ENCODE measurements at regions not wholly inside any gene's neighbourhood (a gene's known extent, or its start where the extent isn't known, plus 50 kb on each side); places are given as distances from the start of the nearest gene placed in this dataset.

DNA sequence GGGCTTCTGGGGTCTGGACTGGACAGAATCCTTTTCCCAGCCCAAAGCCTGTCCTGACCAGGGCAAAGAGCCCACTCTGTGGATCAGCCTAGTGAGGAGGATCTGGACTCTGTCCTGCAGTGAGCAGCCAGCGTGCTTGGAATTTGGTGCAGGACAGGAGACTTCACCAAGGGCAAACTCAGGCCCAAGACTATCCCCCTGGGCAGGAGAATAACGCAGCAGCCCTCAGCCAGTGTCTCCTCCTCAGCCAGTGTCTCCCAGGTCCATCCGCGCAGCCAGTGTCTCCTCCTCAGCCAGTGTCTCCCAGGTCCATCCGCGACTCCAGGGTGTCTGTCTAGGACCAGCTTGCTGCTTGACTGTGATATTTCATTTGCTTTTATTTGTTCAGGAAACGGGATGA lies 1334.0 kb downstream of the TBC1D22A start:
- DNase-seq = no peak

DNA sequence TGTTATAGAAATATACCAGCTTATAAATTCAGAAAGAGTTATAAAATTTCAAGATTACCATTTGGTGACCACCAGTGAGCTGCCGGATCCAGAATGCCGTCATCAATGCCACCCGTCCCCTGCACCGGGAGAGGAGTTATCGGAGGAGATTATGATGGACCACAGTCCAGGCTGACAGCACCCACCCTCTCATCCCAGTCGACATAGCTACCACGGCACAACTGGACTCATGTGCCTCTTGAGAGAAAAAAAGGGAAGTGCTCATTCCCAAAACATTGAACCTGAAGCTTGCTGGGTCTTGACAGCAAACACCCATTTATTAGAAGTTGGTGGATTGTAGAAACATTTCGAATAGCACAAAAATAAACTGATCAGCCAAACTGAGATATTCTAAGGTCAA lies 1331.5 kb downstream of the TBC1D22A start:
- no peak for DNase-seq

DNA sequence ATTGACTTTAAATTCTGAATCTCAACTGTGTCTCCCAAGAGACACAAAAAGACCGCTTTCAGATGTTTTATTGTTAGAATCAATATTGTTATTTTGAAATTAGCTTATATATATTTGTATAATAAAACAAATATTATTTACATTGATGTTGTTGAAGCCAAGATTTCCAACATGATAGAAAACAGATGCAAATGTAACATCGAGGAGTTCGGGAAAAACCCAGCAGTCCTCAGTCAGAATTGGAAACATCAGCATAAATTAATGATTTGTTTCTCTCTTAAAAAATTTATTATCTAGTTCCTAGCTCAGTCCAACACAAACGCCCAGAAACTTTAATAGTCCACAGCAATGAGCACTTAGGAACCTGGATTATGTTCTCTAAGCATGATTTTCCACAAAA lies 1330.4 kb downstream of the TBC1D22A start:
- DNase-seq = no peak

DNA sequence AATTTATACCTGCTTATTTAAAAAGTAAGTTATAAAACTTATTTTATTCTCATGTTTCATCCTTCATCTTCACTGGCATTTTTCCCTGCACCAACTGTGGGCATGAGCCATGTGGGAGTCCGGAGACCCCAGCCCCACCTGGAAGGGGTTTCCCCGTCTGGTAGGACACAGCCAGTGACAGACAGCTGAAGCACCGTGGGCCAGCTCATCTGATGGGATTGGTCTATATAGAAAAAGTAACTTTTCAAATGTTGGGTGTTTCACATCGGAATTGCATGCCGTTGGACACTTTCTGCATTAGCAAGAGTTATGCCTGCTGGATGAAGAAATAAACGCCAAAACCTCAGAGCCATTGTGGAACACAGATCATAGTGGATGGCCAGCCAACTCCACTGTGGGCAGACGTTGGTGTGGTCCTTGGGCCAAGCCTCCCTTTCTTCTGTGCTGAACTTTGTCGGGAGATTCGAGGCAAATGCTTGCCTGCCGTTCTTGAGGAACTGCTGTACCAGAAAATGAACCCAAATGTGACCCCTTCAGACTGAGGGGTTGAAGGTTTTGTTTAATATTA lies 1329.3 kb downstream of the TBC1D22A start:
- no peak for DNase-seq

DNA sequence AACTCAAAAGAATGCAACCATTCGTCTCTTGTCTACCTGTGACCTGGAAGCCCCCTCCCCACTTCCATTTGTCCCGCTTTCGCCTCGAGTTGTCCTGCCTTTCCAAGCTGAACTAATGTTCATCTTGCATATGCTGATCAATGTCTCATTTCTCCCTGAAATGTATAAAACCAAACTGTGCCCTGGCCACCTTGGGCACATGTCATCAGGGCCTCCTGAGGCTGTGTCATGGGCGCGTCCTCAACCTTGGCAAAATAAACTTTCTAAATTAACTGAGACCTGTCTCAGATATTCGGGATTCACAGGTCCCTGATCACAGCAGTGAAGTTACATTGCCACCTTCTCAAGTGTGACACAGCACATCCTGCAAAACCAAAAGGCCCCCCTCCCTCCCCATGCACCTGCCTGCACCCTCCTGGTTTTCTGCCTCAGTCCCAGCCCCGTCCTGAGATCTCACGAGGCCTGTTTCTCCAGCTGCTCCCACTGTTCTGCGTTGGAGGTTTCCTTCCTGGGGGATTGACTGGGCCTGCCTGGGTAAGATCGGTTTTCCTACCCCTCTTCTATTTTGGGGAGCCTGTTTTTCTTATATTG lies 1328.7 kb downstream of the TBC1D22A start:
- DNase-seq = no peak

DNA sequence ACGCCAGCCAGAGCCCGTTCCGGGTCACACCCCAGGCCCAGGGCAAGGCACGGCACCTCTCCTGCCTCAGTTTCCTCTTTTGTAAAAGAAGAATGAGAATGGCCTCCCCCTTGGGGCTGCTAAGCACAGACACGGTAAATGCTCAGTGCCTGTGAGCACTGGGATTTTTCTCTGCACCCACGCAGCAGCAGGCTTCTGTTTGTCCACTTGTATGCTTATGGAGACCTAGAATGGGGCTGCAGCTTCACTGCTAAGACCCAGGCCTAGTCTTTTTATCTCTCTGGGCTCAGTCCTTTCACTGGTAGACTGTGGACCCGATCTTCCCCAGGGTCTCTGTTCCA lies 1327.9 kb downstream of the TBC1D22A start:
- DNase-seq = no peak

DNA sequence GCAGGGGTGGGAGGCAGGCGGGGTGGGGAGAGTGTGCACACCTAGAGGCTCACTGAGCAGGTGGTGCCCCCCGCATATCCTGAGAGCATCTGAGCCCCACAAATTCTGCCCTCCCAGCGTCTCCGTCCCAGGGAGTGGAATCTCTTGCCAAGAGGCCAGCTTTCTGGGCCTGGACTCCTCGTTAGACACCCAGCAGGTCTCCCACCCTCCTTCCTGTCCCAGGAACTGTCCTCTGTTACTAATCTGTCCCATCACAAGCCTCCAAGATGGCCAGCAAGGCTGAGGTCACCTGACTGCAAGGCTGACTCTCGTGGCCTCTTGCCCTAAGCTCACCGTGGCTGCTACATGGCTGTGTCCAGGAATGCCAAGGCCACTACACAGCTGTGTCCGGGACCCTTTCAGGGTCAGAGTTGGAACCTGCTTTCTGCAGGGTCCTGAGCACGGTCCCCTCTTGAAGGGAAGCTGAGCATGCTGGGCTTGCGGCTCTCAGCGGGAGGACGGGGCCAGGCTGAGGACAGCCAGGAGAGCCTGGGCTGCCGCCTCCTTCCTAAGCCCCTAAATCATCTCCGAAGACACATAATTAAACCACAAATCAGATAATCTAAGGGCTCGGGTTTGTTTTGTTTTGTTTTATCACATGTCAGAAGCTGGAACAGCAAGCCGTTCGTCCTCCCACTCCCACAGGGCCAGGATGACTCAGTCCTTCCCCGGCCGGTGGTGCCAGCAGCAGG lies 1327.3 kb downstream of the TBC1D22A start:
- no peak for DNase-seq

DNA sequence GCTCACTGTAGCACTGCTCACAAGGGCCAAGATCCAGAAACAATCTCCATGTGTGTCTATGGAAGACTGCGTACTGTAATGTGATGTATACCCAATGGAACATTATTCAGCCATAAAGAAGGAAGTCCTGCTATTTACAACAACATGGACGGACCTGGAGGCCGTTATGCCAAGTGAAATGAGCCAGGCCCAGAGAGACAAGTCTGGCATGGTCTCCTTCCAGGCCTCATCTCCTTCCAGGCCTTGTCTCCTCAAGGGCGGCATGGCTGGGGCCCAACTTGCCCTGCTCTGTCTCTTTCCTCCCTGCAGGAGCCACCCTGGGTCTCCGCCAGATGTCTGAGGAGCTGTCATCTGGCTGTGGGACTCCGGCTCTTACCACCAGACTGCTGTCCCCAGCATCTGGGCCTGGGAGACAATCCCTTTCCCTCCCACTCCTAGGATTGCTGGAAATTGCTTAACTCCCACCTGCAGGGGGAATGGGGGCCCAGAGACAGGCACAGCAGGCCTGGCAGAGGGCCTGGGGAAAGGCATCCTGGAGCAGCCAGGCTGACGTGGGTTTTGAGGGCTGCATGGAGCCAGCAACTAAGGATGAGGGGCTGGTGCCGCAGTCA lies 1326.6 kb downstream of the TBC1D22A start:
- no peak for DNase-seq

DNA sequence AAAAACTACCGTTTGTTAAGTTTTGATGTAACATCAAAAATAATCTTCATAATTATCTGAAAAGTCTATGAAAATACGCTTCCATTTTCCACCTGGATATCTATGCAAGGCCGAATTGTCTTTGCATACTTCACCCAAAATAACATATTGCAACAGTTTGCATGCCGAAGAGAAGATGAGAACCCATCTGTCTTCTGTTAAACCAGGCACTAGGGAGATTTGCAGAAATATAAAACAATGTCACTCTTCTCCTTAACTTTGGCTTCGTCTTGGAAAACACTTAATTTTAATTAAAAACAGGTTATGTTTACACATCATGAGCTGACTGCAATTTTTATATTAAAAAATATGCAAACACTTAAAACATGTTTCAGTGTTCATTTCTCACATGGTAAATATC lies 1325.8 kb downstream of the TBC1D22A start:
- no peak for DNase-seq

DNA sequence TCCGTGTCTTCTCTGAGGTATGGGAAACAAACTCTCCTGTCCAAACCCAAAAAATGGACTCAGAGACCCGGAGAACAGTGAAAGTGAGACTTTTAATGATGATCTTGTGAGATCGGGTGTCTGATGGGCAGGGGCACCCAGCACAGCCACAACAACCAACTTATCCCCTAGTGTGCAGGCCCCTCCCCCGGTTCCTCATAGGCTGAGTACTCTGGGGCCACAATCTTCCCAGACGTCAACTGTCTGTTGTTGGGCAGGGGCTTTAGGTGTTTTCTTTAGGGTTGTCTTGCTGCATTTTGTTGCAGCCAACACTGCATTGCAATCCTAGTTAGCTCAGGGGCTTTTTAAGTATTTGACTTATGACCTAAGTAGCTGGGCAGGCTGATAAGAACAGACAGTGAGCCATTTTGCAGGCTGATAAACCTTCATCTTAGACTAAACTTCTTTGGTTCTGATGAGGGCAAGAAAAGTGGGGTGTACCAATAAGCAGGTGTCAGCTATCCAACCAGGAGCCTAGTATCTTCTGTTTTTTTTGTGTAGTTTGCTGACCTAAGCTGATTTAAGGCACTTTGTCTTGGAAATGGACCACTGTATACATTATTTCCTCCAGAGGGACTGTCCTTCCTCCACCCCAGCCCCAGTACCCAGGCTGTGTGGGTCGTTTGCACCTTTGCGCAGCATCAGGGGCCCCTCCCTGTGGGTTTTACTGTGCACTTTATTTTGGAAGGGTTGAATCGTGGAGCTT lies 1323.6 kb downstream of the TBC1D22A start:
- DNase-seq = no peak

DNA sequence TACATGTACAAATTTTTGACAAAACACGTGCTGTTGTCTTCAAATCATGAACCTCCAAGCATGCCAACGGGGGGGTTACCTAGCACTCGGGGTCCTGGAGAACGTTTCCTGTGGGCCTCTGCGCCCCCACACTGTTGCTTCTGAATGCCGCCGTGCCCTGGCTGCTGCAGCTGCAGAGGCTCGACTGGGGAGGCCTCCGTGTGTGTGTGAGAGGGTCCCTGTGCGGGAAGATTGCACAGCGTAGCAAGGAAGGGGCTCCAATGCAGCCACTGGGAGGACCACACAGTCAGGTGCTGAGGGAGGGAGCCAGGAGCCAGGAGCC lies 1322.2 kb downstream of the TBC1D22A start:
- DNase-seq = no peak

DNA sequence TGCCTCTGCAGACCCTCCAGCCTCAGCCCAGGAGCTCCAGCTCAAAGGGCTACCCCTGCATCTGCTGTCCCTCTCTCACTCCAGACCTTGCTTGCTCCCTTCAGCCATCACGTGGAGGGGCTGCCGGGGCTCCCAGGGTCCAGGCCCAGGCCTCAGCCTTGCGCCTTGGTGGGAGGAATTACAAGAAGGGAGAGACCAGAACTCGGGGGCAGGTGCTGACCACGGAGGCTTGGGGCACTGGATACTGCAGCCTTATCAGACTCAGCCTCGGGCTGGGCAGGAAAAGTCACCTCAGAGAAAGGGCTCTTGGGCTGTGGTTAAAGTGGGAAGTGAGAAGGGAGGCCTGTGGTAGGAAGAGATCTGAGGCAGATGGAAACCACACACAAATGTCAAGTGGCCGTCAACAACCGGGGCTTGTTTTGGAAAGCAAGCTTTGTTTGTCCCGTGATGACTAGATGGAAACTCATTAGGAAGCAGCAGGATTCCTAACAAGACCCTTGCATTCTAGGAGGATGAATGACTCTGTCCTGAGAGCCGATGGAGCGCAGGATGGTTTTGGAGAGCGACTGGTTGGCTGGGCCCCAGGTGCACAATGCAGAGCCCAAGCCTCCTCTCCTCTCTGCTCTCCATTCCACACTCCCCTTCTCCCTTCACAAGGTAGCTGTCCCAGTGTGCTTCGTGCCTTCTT lies 1321.7 kb downstream of the TBC1D22A start:
- DNase-seq = no peak

DNA sequence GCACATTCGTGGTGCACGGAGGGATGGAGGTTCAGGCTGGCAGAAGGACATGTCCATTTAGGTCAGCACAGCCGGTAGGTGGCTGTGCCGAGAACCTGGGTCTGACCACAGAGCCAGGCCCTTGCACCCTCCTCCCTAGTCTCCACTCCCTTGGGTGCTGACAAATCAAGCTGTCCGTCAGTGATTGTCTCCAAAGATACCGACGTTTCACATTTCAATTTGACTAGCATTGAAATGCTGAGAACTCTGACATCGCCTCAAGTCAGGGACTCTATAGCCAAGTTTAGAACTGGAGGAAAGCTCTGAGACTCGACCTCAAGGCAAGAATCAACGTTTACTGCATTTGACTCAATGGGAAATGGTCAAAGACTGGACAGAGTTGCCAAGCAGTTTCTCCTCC lies 1321.1 kb downstream of the TBC1D22A start:
- no peak for DNase-seq

DNA sequence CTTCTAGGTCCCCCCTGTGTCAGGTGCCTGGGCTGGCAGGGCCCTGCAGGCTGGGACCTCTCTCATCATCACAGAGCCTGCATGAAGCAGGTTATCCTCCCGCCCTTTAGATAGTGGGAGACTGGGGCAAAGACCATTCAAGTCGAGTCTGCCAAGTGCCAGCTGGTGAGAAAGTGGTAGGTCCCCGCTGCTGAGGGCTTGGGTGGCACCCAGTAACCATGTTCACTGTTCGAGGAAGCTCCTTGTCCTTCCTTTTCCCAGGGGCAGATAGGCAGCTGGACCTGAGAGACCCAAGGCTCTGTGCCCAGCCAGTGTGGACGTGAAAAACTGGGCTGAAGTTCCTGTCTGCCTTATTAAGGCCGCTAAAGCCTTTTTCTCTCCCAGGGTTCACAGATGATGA lies 1319.8 kb downstream of the TBC1D22A start:
- DNase-seq = no peak

DNA sequence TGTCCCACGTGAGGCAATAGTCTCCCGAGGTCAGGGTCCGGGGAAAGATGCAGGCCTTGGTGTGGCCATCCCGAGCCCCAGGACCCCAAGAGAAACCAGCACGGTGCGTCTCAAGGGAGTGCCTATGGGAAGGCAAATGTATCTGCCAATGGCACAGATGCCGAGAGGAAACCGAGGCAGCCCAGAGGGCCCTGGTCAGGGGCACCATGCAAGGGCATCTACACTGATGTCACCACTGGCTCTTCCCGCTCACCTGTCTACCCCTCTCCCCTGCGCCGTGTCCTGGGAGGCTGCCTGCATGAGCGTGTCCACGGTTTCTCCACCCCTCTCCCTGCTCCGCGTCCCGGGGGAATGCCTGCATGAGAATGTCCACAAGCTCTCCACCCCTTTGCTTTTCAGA lies 1318.8 kb downstream of the TBC1D22A start:
- DNase-seq = no peak

DNA sequence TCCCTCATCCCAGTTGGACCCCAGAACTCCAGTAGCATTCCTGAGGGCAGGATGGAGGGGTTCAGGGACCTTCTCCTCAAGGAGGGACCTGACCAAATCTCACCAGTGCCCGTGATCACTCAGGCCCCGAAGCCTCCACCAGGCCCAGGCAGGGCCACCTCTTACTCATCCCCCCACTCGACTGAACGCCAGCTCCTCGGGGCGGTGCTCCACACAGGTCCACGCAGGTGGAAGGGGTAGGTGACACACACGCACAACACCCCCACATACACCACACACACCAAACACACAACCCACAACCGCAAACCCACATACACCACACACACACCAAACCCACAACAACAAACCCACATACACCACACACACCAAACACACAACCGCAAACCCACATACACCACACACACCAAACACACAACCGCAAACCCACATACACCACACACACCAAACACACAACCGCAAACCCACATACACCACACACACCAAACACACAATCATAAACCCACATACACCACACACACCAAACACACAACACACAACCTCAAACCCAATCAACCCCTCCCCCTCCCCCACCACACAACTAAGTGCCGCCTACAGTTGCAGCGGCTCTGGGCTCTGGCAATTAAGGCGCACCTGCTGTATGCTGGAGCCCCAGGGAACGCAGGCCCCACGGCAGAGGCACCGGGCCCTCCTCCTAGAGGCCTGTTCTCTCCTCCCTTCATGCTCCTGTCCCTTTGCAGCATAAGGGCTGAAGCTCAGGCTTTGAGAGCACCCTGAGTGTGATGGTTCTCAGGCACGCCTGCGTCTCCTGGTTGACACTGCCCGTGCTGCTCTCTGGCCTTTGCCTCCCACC lies 1318.1 kb downstream of the TBC1D22A start:
- DNase-seq = no peak

DNA sequence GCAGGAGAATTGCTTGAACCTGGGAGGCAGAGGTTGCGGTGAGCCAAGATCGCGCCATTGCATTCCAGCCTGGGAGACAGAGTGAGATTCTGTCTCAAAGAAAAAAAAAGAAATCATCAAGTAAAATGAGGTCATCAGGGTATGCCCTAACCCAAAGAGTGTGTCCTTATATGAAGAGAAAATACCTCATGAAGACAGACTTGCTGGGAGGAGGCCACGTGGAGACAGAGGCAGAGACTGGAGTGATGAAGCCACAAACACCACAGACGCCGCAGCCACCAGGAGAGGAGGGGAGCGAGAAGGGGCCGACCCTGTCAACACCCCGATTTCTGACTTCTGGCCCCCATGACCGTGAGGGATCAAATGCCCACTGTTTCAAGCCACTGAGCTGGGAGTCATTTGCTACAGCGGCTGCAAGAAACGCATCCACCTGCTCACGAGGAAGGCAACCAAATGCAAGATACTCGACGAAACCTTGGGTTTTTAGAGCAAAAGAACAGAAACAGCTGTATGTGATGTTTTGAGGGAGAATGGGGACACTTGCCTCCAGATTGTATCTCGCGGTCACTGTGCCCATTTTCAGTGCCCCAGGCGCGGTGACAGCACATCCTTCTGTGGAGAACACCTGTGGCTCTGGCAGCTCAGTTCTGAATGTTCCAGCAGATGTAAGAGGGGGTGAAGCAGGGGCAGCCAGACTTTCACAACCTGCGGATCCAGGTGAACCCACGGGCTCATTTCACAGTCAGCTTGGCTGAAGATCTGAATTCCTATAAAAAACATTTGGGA lies 1317.2 kb downstream of the TBC1D22A start:
- no peak for DNase-seq

DNA sequence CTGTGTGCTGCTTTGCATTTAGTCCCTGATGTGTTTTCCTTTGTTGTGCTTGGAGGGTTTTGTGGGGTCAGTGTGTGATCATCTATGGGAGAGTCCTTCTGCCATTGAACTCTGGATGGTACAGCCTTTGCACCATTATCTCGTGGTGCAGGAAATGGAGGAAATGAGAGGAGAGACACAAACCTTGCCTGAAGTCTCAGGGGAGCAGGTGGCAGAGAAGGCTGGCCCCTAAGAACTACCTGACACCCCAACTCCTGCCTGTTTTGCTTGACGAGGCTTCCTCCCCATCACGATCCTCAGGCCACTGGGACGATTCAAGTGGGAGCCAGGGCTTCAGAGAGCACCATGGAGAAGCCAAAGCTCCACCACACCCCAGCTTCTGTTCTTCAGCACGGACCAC lies 1316.4 kb downstream of the TBC1D22A start:
- DNase-seq = no peak

DNA sequence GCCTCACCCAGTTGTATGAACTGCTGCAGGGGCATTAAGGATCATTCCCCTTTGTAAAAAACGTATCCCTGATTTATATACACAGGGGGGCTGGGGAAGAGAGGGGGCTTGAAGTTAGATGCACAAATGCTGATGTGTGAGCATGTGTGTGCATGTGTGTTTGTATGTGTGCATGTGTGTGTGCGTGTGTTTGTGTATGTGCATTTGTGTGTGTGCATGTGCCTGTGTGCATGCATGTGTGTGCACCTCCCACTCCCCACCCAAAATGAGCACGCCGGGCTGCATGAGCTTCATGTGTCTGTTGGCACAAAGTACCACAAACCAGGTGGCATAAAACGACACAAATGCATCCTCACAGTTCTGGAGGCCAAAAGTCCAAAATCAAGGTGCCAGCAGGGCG lies 1315.2 kb downstream of the TBC1D22A start:
- no peak for DNase-seq

DNA sequence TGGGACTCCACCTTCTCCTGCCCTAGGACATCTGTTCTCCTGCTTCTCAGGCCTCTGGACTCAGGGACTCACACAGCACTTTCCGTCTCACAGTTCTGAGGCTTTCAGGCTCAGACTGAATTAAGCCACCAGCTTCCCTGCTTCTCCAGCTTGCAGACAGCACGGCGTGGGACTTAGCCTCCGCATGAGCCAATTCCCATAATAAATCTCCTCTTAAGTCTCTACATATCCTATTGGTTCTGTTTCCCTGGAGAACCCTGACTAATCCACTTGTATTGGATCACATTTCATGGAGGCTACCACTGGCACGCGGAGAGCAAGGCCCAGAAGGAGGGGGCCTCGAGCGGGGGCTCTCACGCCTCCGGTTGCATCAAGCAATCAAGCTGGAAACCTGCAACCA lies 1313.6 kb downstream of the TBC1D22A start:
- no peak for DNase-seq

DNA sequence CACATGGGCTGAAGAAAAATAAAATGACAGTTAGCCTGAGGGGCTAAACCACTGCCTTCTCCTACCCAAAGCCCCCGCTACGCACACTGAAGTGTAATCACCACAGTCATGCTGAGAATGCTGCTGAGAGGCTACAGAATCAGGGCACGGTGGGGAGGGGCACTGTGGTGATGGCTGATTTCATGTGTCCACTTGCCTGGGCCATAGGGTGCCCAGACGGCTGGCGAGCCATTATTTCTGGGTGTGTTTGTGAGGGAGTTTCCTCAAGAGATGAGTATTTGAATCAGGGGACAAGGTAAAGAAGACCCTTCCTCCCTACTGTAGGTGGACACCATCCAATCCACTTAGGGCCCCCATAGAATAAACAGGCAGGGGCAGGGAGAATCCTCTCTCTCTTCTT lies 1313.2 kb downstream of the TBC1D22A start:
- no peak for DNase-seq

Data from activated naive CD4-positive, alpha-beta T cell treated with anti-CD3 and anti-CD28 coated beads, Interleukin-2, amount 50 U/mL, for 16 hours (primary cell).